IMR-90 (cell line): ENCODE measurements at regions not wholly inside any gene's neighbourhood (a gene's known extent, or its start where the extent isn't known, plus 50 kb on each side); places are given as distances from the start of the nearest gene placed in this dataset.

Experiments
- CTCF ChIP-seq: conservative IDR thresholded peaks from 2 replicates; pipeline ENCODE4 v1.5.1; 2012; ENCODE audit warnings: mild to moderate bottlenecking, low read depth, low read length, improper control_type of control experiment
- POLR2A ChIP-seq: IDR thresholded peaks from 2 replicates; pipeline ENCODE4 v1.6.1; 2012; ENCODE audit warnings: mild to moderate bottlenecking, low read depth, low read length
- RCOR1 ChIP-seq: IDR thresholded peaks from 2 replicates; pipeline ENCODE4 v1.6.1; 2012; ENCODE audit warnings: mild to moderate bottlenecking, low read length, improper control_type of control experiment; ENCODE audit not compliant: insufficient replicate concordance

- TF ChIP-seq CTCF: no peak
- TF ChIP-seq POLR2A: no peak
- TF ChIP-seq RCOR1: no peak
Observed at GRCh38 chr13:40102360-40102727, 446.9 kb downstream of the COG6 start.
